ENCODE measurements at regions not wholly inside any gene's neighbourhood (a gene's known extent, or its start where the extent isn't known, plus 50 kb on each side); places are given as distances from the start of the nearest gene placed in this dataset.
"Not testable (repeated sequence)": the region's sequence is repeated elsewhere in the genome, so short reads cannot be mapped to it uniquely, and the experiment has no call there.

DNA sequence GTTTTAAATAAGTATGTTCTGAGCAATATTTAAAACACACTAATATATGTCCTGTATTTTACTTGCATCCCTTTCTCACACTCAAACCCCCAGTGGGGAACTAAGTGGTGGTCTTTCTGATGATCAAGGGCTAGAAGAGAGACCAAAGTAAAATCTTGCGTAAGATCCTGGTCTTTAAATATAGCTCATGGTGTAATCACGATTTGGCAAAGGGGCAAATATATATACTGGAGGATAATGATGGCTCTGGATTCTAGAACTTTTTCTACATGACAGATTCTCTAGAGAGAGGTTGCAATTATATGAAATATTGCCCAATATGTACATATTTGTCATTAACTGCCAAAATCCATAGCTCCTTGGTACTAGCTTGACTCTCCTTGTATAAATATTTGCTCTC lies 438.3 kb downstream of the NXPH1 start:
- Mint-ChIP-seq H3K36me3 (ENCODE audit: unreplicated experiment) (no peaks in the 10 kb centered on the region), H3K4me3 (ENCODE audit: unreplicated experiment) (no peak overlapping the region)

DNA sequence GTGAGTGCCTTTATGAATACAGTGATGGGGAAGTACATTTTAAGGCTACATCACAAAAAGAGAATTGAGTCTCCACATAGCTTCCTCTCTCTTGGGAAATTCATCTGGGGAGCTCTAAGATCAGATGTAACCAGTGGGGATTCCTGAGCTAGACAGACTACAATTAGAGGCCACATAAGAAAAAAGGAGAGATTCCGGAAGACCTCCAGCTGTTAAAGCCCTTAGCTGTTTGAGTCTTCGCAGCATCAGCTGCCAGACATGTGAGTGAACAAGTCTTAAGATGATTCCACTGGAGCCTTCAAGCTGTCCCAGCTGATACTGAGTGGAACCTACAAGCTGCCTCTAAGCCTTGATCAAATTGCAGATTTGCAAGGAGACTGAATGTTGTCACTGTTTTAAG lies 448.5 kb downstream of the NXPH1 start:
- Mint-ChIP-seq H3K27me3 (ENCODE audit: unreplicated experiment) (no peaks in the 10 kb centered on the region), H3K4me3 (ENCODE audit: unreplicated experiment) (no peak overlapping the region), H3K9me3 (ENCODE audit: unreplicated experiment) (no peaks in the 10 kb centered on the region), H3K27ac (ENCODE audit: unreplicated experiment) (no peak overlapping the region), H3K4me1 (ENCODE audit: unreplicated experiment) (no peaks in the 10 kb centered on the region), H3K36me3 (ENCODE audit: unreplicated experiment) (no peaks in the 10 kb centered on the region)
- TF ChIP-seq, protein P1, sequence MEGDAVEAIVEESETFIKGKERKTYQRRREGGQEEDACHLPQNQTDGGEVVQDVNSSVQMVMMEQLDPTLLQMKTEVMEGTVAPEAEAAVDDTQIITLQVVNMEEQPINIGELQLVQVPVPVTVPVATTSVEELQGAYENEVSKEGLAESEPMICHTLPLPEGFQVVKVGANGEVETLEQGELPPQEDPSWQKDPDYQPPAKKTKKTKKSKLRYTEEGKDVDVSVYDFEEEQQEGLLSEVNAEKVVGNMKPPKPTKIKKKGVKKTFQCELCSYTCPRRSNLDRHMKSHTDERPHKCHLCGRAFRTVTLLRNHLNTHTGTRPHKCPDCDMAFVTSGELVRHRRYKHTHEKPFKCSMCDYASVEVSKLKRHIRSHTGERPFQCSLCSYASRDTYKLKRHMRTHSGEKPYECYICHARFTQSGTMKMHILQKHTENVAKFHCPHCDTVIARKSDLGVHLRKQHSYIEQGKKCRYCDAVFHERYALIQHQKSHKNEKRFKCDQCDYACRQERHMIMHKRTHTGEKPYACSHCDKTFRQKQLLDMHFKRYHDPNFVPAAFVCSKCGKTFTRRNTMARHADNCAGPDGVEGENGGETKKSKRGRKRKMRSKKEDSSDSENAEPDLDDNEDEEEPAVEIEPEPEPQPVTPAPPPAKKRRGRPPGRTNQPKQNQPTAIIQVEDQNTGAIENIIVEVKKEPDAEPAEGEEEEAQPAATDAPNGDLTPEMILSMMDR (IDR thresholded peaks at IDR 0.05) = no peak
- no peak for DNase-seq (ENCODE audit: extremely low spot score, unreplicated experiment)

More for the DNA sequence above, 438.3 kb downstream of the NXPH1 start:
- H3K4me1 Mint-ChIP-seq (ENCODE audit: unreplicated experiment) = no peaks in the 10 kb centered on the region
- TF ChIP-seq, protein P1 (IDR thresholded peaks at IDR 0.05) = no peak
- no peak for DNase-seq (ENCODE audit: extremely low spot score, unreplicated experiment)
- H3K27me3 Mint-ChIP-seq (ENCODE audit: unreplicated experiment) = no peaks in the 10 kb centered on the region
- H3K9me3 Mint-ChIP-seq (ENCODE audit: unreplicated experiment) = no peaks in the 10 kb centered on the region
- no peak overlapping the region for H3K27ac Mint-ChIP-seq (ENCODE audit: unreplicated experiment)

DNA sequence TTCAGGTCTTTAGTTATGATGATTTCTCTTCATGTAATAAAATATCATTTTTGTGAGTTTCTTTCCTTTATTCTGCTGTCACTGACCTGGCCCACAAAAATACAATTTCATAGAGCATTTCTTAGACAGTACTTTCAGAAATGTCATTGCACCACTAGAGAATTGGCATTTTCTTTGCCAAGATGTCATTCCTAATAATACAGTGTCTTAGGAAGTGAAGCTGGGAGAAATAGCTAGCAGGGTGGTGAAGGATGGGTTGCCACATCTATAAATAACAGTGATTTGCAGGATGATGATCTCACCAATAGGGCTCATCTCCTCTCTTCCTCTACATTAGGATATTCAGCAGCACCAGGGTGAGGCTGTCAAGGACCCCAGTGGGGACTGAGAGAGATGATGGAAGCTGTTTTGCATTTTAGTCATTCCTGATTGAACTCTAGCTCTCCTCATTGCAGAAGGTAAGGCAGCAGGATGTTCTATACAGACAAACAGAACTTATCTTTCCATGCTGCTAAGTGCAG lies 452.1 kb downstream of the NXPH1 start:
- Mint-ChIP-seq H3K4me1 (ENCODE audit: unreplicated experiment) (no peaks in the 10 kb centered on the region), H3K36me3 (ENCODE audit: unreplicated experiment) (no peaks in the 10 kb centered on the region), H3K4me3 (ENCODE audit: unreplicated experiment) (no peak overlapping the region), H3K27me3 (ENCODE audit: unreplicated experiment) (no peaks in the 10 kb centered on the region), H3K27ac (ENCODE audit: unreplicated experiment) (no peak overlapping the region), H3K9me3 (ENCODE audit: unreplicated experiment) (no peaks in the 10 kb centered on the region)
- no peak for DNase-seq (ENCODE audit: extremely low spot score, unreplicated experiment)
- TF ChIP-seq, protein P1 (IDR thresholded peaks at IDR 0.05) = no peak

DNA sequence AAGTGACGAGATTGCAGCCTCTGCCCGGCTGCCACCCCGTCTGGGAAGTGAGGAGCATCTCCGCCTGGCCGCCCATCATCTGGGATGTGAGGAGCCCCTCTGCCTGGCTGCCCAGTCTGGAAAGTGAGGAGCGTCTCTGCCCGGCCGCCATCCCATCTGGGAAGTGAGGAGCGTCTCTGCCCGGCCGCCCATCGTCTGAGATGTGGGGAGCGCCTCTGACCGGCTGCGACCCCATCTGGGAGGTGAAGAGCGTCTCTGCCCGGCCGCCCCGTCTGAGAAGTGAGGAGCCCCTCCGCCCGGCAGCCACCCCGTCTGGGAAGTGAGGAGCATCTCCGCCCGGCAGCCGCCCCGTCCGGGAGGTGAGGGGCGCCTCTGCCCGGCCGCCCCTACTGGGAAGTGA lies 456.9 kb downstream of the NXPH1 start:
- H3K4me1 Mint-ChIP-seq (ENCODE audit: unreplicated experiment); H3K27me3 Mint-ChIP-seq (ENCODE audit: unreplicated experiment); H3K27ac Mint-ChIP-seq (ENCODE audit: unreplicated experiment); H3K9me3 Mint-ChIP-seq (ENCODE audit: unreplicated experiment); H3K4me3 Mint-ChIP-seq (ENCODE audit: unreplicated experiment); H3K36me3 Mint-ChIP-seq (ENCODE audit: unreplicated experiment); DNase-seq (ENCODE audit: extremely low spot score, unreplicated experiment): not testable (repeated sequence)

DNA sequence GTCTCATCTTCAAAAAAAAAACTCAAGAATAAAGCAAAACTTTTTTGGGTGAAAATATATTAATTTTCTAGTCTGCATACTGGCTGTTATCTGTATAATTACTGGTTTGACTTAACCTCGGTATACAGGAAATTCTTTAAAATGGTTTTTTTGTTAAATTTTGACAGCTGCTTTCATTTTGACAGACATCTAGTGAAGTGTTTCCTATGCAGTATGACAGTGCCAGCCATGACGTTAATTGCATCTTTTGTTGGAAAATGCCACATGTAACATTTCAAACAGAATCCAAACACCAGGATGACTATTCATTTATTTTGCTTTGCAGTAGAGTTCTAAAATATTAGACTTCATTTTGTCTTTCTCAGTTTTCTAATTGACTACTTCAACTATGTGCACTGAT lies 460.4 kb downstream of the NXPH1 start:
- no peaks in the 10 kb centered on the region for H3K27me3 Mint-ChIP-seq (ENCODE audit: unreplicated experiment)
- TF ChIP-seq, protein P1 (IDR thresholded peaks at IDR 0.05) = no peak
- no peaks in the 10 kb centered on the region for H3K36me3 Mint-ChIP-seq (ENCODE audit: unreplicated experiment)
- DNase-seq (ENCODE audit: extremely low spot score, unreplicated experiment) = no peak
- peaks cover 9% of the 10 kb centered on the region for H3K9me3 Mint-ChIP-seq (ENCODE audit: unreplicated experiment)
- H3K27ac Mint-ChIP-seq (ENCODE audit: unreplicated experiment) = no peak overlapping the region
- no peak overlapping the region for H3K4me3 Mint-ChIP-seq (ENCODE audit: unreplicated experiment)
- no peaks in the 10 kb centered on the region for H3K4me1 Mint-ChIP-seq (ENCODE audit: unreplicated experiment)
